GM21515 (cell line): ENCODE measurements at regions not wholly inside any gene's neighbourhood (a gene's known extent, or its start where the extent isn't known, plus 50 kb on each side); places are given as distances from the start of the nearest gene placed in this dataset.
A peak's percentile ranks its signal among the peaks of the same experiment; 100 is the strongest.

Source experiments
- ATAC-seq: cut with Tn5 transposase; IDR thresholded peaks from one replicate; pipeline ENCODE4 v1.9.1; 2021; ENCODE audit not compliant: unreplicated experiment

- no peak for ATAC-seq
Observed at GRCh38 chr4:57916479-57916878, 806.3 kb upstream of the IGFBP7 start.

- no peak for ATAC-seq
Observed at GRCh38 chr4:57911203-57911602, 801.0 kb upstream of the IGFBP7 start.

GRCh38 chr4:57910151-57910550 lies 800.0 kb upstream of the IGFBP7 start:
- ATAC-seq, result no peak

GRCh38 chr4:57905965-57906364 lies 795.8 kb upstream of the IGFBP7 start:
- no peak for ATAC-seq

GRCh38 chr4:57877047-57877458 lies 766.9 kb upstream of the IGFBP7 start:
- ATAC-seq, result no peak

- no peak for ATAC-seq
Observed at GRCh38 chr4:57875829-57876392, 765.7 kb upstream of the IGFBP7 start.

- ATAC-seq, result no peak
Observed at GRCh38 chr4:57866468-57867171, 756.4 kb upstream of the IGFBP7 start.

- peak; percentile 88 for ATAC-seq
Observed at GRCh38 chr4:57865264-57865663, 755.1 kb upstream of the IGFBP7 start.

GRCh38 chr4:57854748-57855147 lies 744.6 kb upstream of the IGFBP7 start:
- peak; percentile 61 for ATAC-seq

GRCh38 chr4:57850141-57850540 lies 740.0 kb upstream of the IGFBP7 start:
- ATAC-seq, result no peak

GRCh38 chr4:57832083-57832482 lies 721.9 kb upstream of the IGFBP7 start:
- no peak for ATAC-seq

GRCh38 chr4:57789666-57790065 lies 679.5 kb upstream of the IGFBP7 start:
- ATAC-seq, result no peak

- no peak for ATAC-seq
Observed at GRCh38 chr4:57777876-57778275, 667.7 kb upstream of the IGFBP7 start.

- ATAC-seq, result no peak
Observed at GRCh38 chr4:57774681-57775080, 664.5 kb upstream of the IGFBP7 start.

- ATAC-seq, result no peak
Observed at GRCh38 chr4:57774171-57774570, 664.0 kb upstream of the IGFBP7 start.

GRCh38 chr4:57766341-57766740 lies 656.2 kb upstream of the IGFBP7 start:
- no peak for ATAC-seq

- no peak for ATAC-seq
Observed at GRCh38 chr4:57764856-57765255, 654.7 kb upstream of the IGFBP7 start.

- ATAC-seq, result no peak
Observed at GRCh38 chr4:57763070-57763469, 652.9 kb upstream of the IGFBP7 start.

GRCh38 chr4:57740625-57741190 lies 630.5 kb upstream of the IGFBP7 start:
- no peak for ATAC-seq

GRCh38 chr4:57736781-57737180 lies 626.6 kb upstream of the IGFBP7 start:
- no peak for ATAC-seq

- no peak for ATAC-seq
Observed at GRCh38 chr4:57734104-57734670, 624.0 kb upstream of the IGFBP7 start.
